H9 (cell line): ENCODE measurements at regions not wholly inside any gene's neighbourhood (a gene's known extent, or its start where the extent isn't known, plus 50 kb on each side); places are given as distances from the start of the nearest gene placed in this dataset.

Source experiments
- DNase-seq: peaks from one replicate; pipeline ENCODE4 v3.0.0-alpha.2; 2017
- H2AFZ ChIP-seq: one replicate; pipeline ENCODE4 v1.6.1; 2013; ENCODE audit warnings: mild to moderate bottlenecking, low read length, control low read depth, moderate library complexity
- H2AK5ac ChIP-seq: 2 replicates; pipeline ENCODE4 v1.6.1; 2013; ENCODE audit warnings: low read length, control low read depth, mixed read lengths; ENCODE audit not compliant: insufficient read length
- H2BK120ac ChIP-seq: one replicate; pipeline ENCODE4 v1.6.1; 2013; ENCODE audit warnings: low read depth, mild to moderate bottlenecking, low read length, control low read depth, inconsistent platforms; ENCODE audit not compliant: poor library complexity, severe bottlenecking
- H2BK12ac ChIP-seq: 2 replicates; pipeline ENCODE4 v1.6.1; 2013; ENCODE audit warnings: low read length, control low read depth, mixed read lengths, low read depth; ENCODE audit not compliant: insufficient read length
- H2BK15ac ChIP-seq: 2 replicates; pipeline ENCODE4 v1.6.1; 2013; ENCODE audit warnings: low read depth, low read length, control low read depth
- H2BK20ac ChIP-seq: one replicate; pipeline ENCODE4 v1.6.1; 2013; ENCODE audit warnings: low read depth, mild to moderate bottlenecking, low read length, control low read depth, inconsistent platforms; ENCODE audit not compliant: poor library complexity, severe bottlenecking
- H2BK5ac ChIP-seq: 2 replicates; pipeline ENCODE4 v1.6.1; 2013; ENCODE audit warnings: low read length, control low read depth, mixed read lengths; ENCODE audit not compliant: insufficient read length
- H3K14ac ChIP-seq: 2 replicates; pipeline ENCODE4 v1.6.1; 2013; ENCODE audit warnings: low read length, control low read depth; ENCODE audit not compliant: insufficient read depth
- H3K18ac ChIP-seq: 2 replicates; pipeline ENCODE4 v1.6.1; 2013; ENCODE audit warnings: low read depth, mild to moderate bottlenecking, mixed read lengths, low read length, control low read depth; ENCODE audit not compliant: insufficient read length
- H3K23ac ChIP-seq: 2 replicates; pipeline ENCODE4 v1.6.1; 2013; ENCODE audit warnings: low read length, control low read depth, mixed read lengths, low read depth; ENCODE audit not compliant: insufficient read length
- H3K23me2 ChIP-seq: 2 replicates; pipeline ENCODE4 v1.6.1; 2013; ENCODE audit warnings: low read depth, mild to moderate bottlenecking, mixed read lengths, low read length, control low read depth; ENCODE audit not compliant: insufficient read length, poor library complexity, severe bottlenecking
- H3K27ac ChIP-seq: 2 replicates; pipeline ENCODE4 v1.5.1; 2013; ENCODE audit warnings: low read length, control low read depth, mixed read lengths, low read depth; ENCODE audit not compliant: insufficient read length
- H3K27me3 ChIP-seq: 2 replicates; pipeline ENCODE4 v1.6.1; 2013; ENCODE audit warnings: low read length, control low read depth, inconsistent platforms; ENCODE audit not compliant: insufficient read depth
- H3K4ac ChIP-seq: 2 replicates; pipeline ENCODE4 v1.6.1; 2013; ENCODE audit warnings: low read depth, mild to moderate bottlenecking, control low read depth, inconsistent platforms, low read length, moderate library complexity
- H3K4me1 ChIP-seq: 2 replicates; pipeline ENCODE4 v1.6.1; 2013; ENCODE audit warnings: low read length, control low read depth, inconsistent platforms; ENCODE audit not compliant: insufficient read depth
- H3K4me2 ChIP-seq: 2 replicates; pipeline ENCODE4 v1.6.1; 2013; ENCODE audit warnings: low read length, control low read depth, mixed read lengths; ENCODE audit not compliant: insufficient read length, insufficient read depth
- H3K56ac ChIP-seq: 2 replicates; pipeline ENCODE4 v1.6.1; 2013; ENCODE audit warnings: low read depth, mild to moderate bottlenecking, mixed read lengths, low read length, control low read depth; ENCODE audit not compliant: insufficient read length
- H3K79me1 ChIP-seq: 2 replicates; pipeline ENCODE4 v1.6.1; 2013; ENCODE audit warnings: low read depth, mild to moderate bottlenecking, moderate library complexity, low read length, control low read depth, inconsistent platforms; ENCODE audit not compliant: insufficient read depth, poor library complexity, severe bottlenecking
- H3K79me2 ChIP-seq: 2 replicates; pipeline ENCODE4 v1.6.1; 2013; ENCODE audit warnings: low read length, control low read depth, inconsistent platforms; ENCODE audit not compliant: insufficient read depth
- H3K9ac ChIP-seq: 2 replicates; pipeline ENCODE4 v1.6.1; 2013; ENCODE audit warnings: low read length, control low read depth, mixed read lengths; ENCODE audit not compliant: insufficient read length; ENCODE audit errors: extremely low read depth
- H3K9me3 ChIP-seq: one replicate; pipeline ENCODE4 v1.6.1; 2013; ENCODE audit warnings: low read depth, low read length, inconsistent platforms; ENCODE audit not compliant: control insufficient read depth
- H3T11ph ChIP-seq: one replicate; pipeline ENCODE4 v1.6.1; 2013; ENCODE audit warnings: mild to moderate bottlenecking, low read length, control low read depth, inconsistent platforms
- H4K20me1 ChIP-seq: one replicate; pipeline ENCODE4 v1.6.1; 2013; ENCODE audit not compliant: control insufficient read depth, insufficient read length, insufficient read depth
- H4K5ac ChIP-seq: 2 replicates; pipeline ENCODE4 v1.6.1; 2013; ENCODE audit warnings: low read depth, mild to moderate bottlenecking, mixed read lengths, low read length, control low read depth; ENCODE audit not compliant: insufficient read length
- H4K8ac ChIP-seq: replicated peaks from 2 replicates; pipeline ENCODE4 v1.6.1; 2013; ENCODE audit warnings: low read length, control low read depth, mixed read lengths, low read depth; ENCODE audit not compliant: insufficient read length
- H4K91ac ChIP-seq: 2 replicates; pipeline ENCODE4 v1.6.1; 2013; ENCODE audit warnings: low read depth, mild to moderate bottlenecking, moderate library complexity, mixed read lengths, low read length, control low read depth; ENCODE audit not compliant: insufficient read length
- H3K27ac Mint-ChIP-seq, 3 experiments: 2 replicates in 2 of 3; 3 replicates in 1 of 3; pipeline ENCODE4 v1.8.0; 2020 to 2021; ENCODE audit warnings: mixed read lengths in 3 of 3, mild to moderate bottlenecking in 1 of 3, moderate library complexity in 1 of 3
- H3K27me3 Mint-ChIP-seq: 2 replicates; pipeline ENCODE4 v1.8.0; 2021; ENCODE audit warnings: low read depth, mild to moderate bottlenecking, moderate library complexity, mixed read lengths
- H3K36me3 Mint-ChIP-seq, 3 experiments: 2 replicates in 2 of 3; 3 replicates in 1 of 3; pipeline ENCODE4 v1.8.0; 2020 to 2021; ENCODE audit warnings: low read depth in 3 of 3, mixed read lengths in 3 of 3; ENCODE audit not compliant: insufficient read depth in 1 of 3
- H3K4me1 Mint-ChIP-seq, 2 experiments: 2 replicates each; pipeline ENCODE4 v1.8.0; 2020; ENCODE audit warnings: mixed read lengths in 2 of 2
- H3K4me3 Mint-ChIP-seq, 2 experiments: 2 replicates in 1 of 2; 3 replicates in 1 of 2; pipeline ENCODE4 v1.8.0; 2020 to 2021; ENCODE audit warnings: mild to moderate bottlenecking in 2 of 2, mixed read lengths in 2 of 2, moderate library complexity in 1 of 2
- H3K9me3 Mint-ChIP-seq, 2 experiments: 2 replicates in 1 of 2; 3 replicates in 1 of 2; pipeline ENCODE4 v1.8.0; 2020; ENCODE audit warnings: mild to moderate bottlenecking in 2 of 2, mixed read lengths in 2 of 2, moderate library complexity in 1 of 2
- WGBS: extraction: QIAGEN DNeasy Blood & Tissue Kit; methylation state at CpG from one replicate; pipeline ENCODE4 v1.1.7; 2013; ENCODE audit warnings: missing lambda C conversion rate, low lambda C conversion rate, mixed read lengths; ENCODE audit not compliant: insufficient read length; ENCODE audit errors: extremely low coverage; 5-methylcytosine and 5-hydroxymethylcytosine counted together
- TF ChIP-seq, protein P1 (sequence below): fragments of 200-600 bp; sonication (generic); conservative IDR thresholded peaks from 3 replicates; pipeline ENCODE4 v1.8.0; 2021; ENCODE audit warnings: antibody characterized with exemption, mild to moderate bottlenecking

DNA sequence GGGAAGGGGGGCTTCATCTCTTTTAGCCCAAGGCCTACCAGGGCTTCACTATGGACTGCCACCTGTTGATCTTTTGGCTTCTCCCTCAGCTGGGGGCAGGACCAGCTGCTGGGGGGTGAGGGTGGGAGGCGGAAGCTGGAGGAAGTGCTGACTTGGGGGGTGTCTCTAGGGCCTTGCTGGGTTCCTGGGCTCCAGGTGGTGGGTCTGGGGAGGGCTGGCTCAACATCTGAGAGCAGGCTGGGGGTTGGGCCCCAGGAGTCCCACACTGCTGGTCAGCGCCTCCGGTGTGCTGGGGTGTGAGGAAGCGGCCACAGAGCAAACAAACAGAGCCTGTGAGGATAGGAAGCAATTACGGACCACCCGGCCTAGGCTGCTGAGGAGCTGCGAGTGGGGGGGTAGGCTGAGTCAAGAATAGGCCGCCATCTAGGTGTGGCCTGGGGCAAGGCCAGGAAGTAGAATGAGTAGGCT, 85.7 kb downstream of the EFNB1 start:
- no peaks in the 10 kb centered on the region for H3K79me1 ChIP-seq
- no peak overlapping the region for H2AFZ ChIP-seq
- no peak overlapping the region; a peak in 1 of 5 replicates for H3K4me3 Mint-ChIP-seq
- no peak overlapping the region for H2BK20ac ChIP-seq
- no CpG with 5 or more reads among the region's 8 CpGs for WGBS
- DNase-seq: peak; percentile 40
- H3K56ac ChIP-seq: no peak overlapping the region
- no peak overlapping the region for H3K27ac ChIP-seq
- peaks cover 3% of the 10 kb centered on the region; the same call in 1 of the 2 replicates for H3K27me3 ChIP-seq
- H3K36me3 Mint-ChIP-seq: peaks cover 0 to 2% (median 0%) of the 10 kb centered on the region in 3 experiments; a peak in 2 of 7 replicates
- H3K23me2 ChIP-seq: no peaks in the 10 kb centered on the region
- H4K8ac ChIP-seq: no peak overlapping the region
- H4K5ac ChIP-seq: no peak overlapping the region
- H3K9me3 ChIP-seq: no peaks in the 10 kb centered on the region
- no peak overlapping the region for H3T11ph ChIP-seq
- H3K4me2 ChIP-seq: no peak overlapping the region
- H3K79me2 ChIP-seq: no peaks in the 10 kb centered on the region
- H2BK120ac ChIP-seq: no peak overlapping the region
- TF ChIP-seq, protein P1, sequence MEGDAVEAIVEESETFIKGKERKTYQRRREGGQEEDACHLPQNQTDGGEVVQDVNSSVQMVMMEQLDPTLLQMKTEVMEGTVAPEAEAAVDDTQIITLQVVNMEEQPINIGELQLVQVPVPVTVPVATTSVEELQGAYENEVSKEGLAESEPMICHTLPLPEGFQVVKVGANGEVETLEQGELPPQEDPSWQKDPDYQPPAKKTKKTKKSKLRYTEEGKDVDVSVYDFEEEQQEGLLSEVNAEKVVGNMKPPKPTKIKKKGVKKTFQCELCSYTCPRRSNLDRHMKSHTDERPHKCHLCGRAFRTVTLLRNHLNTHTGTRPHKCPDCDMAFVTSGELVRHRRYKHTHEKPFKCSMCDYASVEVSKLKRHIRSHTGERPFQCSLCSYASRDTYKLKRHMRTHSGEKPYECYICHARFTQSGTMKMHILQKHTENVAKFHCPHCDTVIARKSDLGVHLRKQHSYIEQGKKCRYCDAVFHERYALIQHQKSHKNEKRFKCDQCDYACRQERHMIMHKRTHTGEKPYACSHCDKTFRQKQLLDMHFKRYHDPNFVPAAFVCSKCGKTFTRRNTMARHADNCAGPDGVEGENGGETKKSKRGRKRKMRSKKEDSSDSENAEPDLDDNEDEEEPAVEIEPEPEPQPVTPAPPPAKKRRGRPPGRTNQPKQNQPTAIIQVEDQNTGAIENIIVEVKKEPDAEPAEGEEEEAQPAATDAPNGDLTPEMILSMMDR: 0 out of 3 replicates have a peak, but pooled peaks have one; percentile 11
- no peak overlapping the region for H4K91ac ChIP-seq
- peaks cover 8% of the 10 kb centered on the region; the same call in 1 of the 2 replicates for H3K4me1 ChIP-seq
- H3K27me3 Mint-ChIP-seq: peaks cover 13% of the 10 kb centered on the region
- H4K20me1 ChIP-seq: no peaks in the 10 kb centered on the region
- no peak overlapping the region for H2BK12ac ChIP-seq
- no peak overlapping the region for H3K23ac ChIP-seq
- peaks cover 16 to 51% of the 10 kb centered on the region in 2 experiments for H3K4me1 Mint-ChIP-seq
- no peak overlapping the region for H2BK5ac ChIP-seq
- H3K14ac ChIP-seq: no peak overlapping the region
- no peak overlapping the region for H3K4ac ChIP-seq
- H2BK15ac ChIP-seq: no peak overlapping the region
- no peak overlapping the region for H2AK5ac ChIP-seq
- H3K9me3 Mint-ChIP-seq: peaks cover 73 to 80% of the 10 kb centered on the region in 2 experiments
- H3K27ac Mint-ChIP-seq: no peak overlapping the region
- no peak overlapping the region for H3K9ac ChIP-seq
- H3K18ac ChIP-seq: no peak overlapping the region
